NCI-H1436 (cell line): ENCODE measurements at regions not wholly inside any gene's neighbourhood (a gene's known extent, or its start where the extent isn't known, plus 50 kb on each side); places are given as distances from the start of the nearest gene placed in this dataset.

Experiments used
- DNase-seq: peaks from one replicate; lab custom pipeline; 2025; lab: John Stamatoyannopoulos, UW

GRCh38 chr12:77352946-77353345, 287.6 kb upstream of the E2F7 start:
- DNase-seq, result no peak

- DNase-seq, result no peak
Measured at GRCh38 chr12:77351860-77352259, 286.5 kb upstream of the E2F7 start.

- no peak for DNase-seq
Measured at GRCh38 chr12:77349689-77350370, 284.5 kb upstream of the E2F7 start.

- no peak for DNase-seq
Measured at GRCh38 chr12:77347017-77347416, 281.6 kb upstream of the E2F7 start.

GRCh38 chr12:77345336-77345735, 280.0 kb upstream of the E2F7 start:
- no peak for DNase-seq

- no peak for DNase-seq
Measured at GRCh38 chr12:77344651-77345050, 279.3 kb upstream of the E2F7 start.

GRCh38 chr12:77343291-77343690, 277.9 kb upstream of the E2F7 start:
- no peak for DNase-seq

- no peak for DNase-seq
Measured at GRCh38 chr12:77342253-77342652, 276.9 kb upstream of the E2F7 start.

- no peak for DNase-seq
Measured at GRCh38 chr12:77339610-77340009, 274.2 kb upstream of the E2F7 start.

GRCh38 chr12:77337362-77337761, 272.0 kb upstream of the E2F7 start:
- DNase-seq, result no peak

GRCh38 chr12:77334806-77335205, 269.4 kb upstream of the E2F7 start:
- no peak for DNase-seq

GRCh38 chr12:77328326-77328725, 263.0 kb upstream of the E2F7 start:
- DNase-seq, result no peak

- no peak for DNase-seq
Measured at GRCh38 chr12:77325511-77326236, 260.3 kb upstream of the E2F7 start.

GRCh38 chr12:77324763-77325468, 259.5 kb upstream of the E2F7 start:
- peak; percentile 72 for DNase-seq

GRCh38 chr12:77324416-77324762, 259.0 kb upstream of the E2F7 start:
- DNase-seq, result no peak

GRCh38 chr12:77323788-77324415, 258.5 kb upstream of the E2F7 start:
- no peak for DNase-seq

GRCh38 chr12:77319166-77319565, 253.8 kb upstream of the E2F7 start:
- no peak for DNase-seq

- no peak for DNase-seq
Measured at GRCh38 chr12:77315407-77315806, 250.0 kb upstream of the E2F7 start.

GRCh38 chr12:77314378-77315052, 249.1 kb upstream of the E2F7 start:
- peak; percentile 10 for DNase-seq

GRCh38 chr12:77308056-77308455, 242.7 kb upstream of the E2F7 start:
- no peak for DNase-seq

- no peak for DNase-seq
Measured at GRCh38 chr12:77300811-77301210, 235.4 kb upstream of the E2F7 start.
